ENCODE measurements at regions not wholly inside any gene's neighbourhood (a gene's known extent, or its start where the extent isn't known, plus 50 kb on each side); places are given as distances from the start of the nearest gene placed in this dataset.

- peaks cover 3% of the 10 kb centered on the region for H3K36me3 Mint-ChIP-seq (ENCODE audit: low read depth)
- CTCF ChIA-PET = no interaction called here
- POLR2A ChIA-PET = no interaction called here
These were observed 480.2 kb upstream of the B3GALT2 start for GRCh38 chr1:193666485-193667083.

GRCh38 chr1:193663965-193664364 is 477.6 kb upstream of the B3GALT2 start:
- H3K36me3 Mint-ChIP-seq (ENCODE audit: low read depth) = peaks cover 3% of the 10 kb centered on the region
- POLR2A ChIA-PET = no interaction called here
- H3K4me3 Mint-ChIP-seq = no peak overlapping the region
- no peak for DNase-seq
- no peaks in the 10 kb centered on the region for H3K27me3 Mint-ChIP-seq
- H3K9me3 Mint-ChIP-seq = peaks cover 6% of the 10 kb centered on the region
- no peaks in the 10 kb centered on the region for H3K4me1 Mint-ChIP-seq
- no peak overlapping the region for H3K27ac Mint-ChIP-seq
- CTCF ChIA-PET = interaction anchor here (1.5 kb wide), 1 partner anchor 16 kb away, joined by 3 read pairs; no protein-coding TSS in a partner anchor

More at GRCh38 chr1:193666485-193667083, 480.2 kb upstream of the B3GALT2 start:
- Mint-ChIP-seq H3K4me1 (no peaks in the 10 kb centered on the region), H3K9me3 (peaks cover 9% of the 10 kb centered on the region), H3K4me3 (no peak overlapping the region), H3K27me3 (no peaks in the 10 kb centered on the region), H3K27ac (no peak overlapping the region)
- DNase-seq = no peak

- DNase-seq = no peak
- Mint-ChIP-seq H3K27ac (no peak overlapping the region), H3K27me3 (no peaks in the 10 kb centered on the region), H3K4me3 (no peak overlapping the region), H3K36me3 (ENCODE audit: low read depth) (peaks cover 3% of the 10 kb centered on the region), H3K4me1 (no peaks in the 10 kb centered on the region), H3K9me3 (peaks cover 3% of the 10 kb centered on the region)
- ChIA-PET POLR2A (no interaction called here), CTCF (no interaction called here)
These were observed 475.6 kb upstream of the B3GALT2 start for GRCh38 chr1:193662030-193662429.

- H3K9me3 Mint-ChIP-seq = peaks cover 5% of the 10 kb centered on the region
- H3K36me3 Mint-ChIP-seq (ENCODE audit: low read depth) = peaks cover 3% of the 10 kb centered on the region
- POLR2A ChIA-PET = no interaction called here
- H3K4me1 Mint-ChIP-seq = no peaks in the 10 kb centered on the region
- no peaks in the 10 kb centered on the region for H3K27me3 Mint-ChIP-seq
- CTCF ChIA-PET = no interaction called here
- H3K27ac Mint-ChIP-seq = no peak overlapping the region
- DNase-seq = no peak
- no peak overlapping the region for H3K4me3 Mint-ChIP-seq
These were observed 475.0 kb upstream of the B3GALT2 start for GRCh38 chr1:193661385-193661784.

DNA sequence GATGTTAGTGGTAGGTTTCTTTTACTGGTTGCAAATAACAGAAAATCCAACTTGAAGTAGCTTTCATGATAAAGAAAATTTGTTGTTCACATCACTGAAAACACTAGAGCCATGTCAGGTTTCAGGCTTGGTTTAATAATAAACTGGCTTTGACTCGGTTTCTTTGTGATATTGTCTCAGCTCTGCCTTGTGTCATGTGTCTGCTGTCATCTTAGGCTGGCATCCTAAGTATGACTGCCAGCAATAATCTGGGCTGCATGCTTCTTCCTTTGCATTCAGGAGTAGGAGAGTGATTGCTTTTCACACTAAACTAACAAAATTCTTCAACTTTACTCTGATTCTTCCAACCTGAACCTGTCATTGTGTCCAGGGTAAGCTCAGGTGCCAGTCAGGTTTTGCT is 474.0 kb upstream of the B3GALT2 start:
- CTCF ChIA-PET = no interaction called here
- H3K9me3 Mint-ChIP-seq = peaks cover 9% of the 10 kb centered on the region

GRCh38 chr1:193658691-193659090 is 472.3 kb upstream of the B3GALT2 start:
- H3K9me3 Mint-ChIP-seq = peaks cover 20% of the 10 kb centered on the region
- H3K27me3 Mint-ChIP-seq = no peaks in the 10 kb centered on the region
- H3K36me3 Mint-ChIP-seq (ENCODE audit: low read depth) = peaks cover 12% of the 10 kb centered on the region
- H3K27ac Mint-ChIP-seq = no peak overlapping the region
- DNase-seq = no peak
- no peak overlapping the region for H3K4me3 Mint-ChIP-seq
- ChIA-PET CTCF (interaction anchor here (0.5 kb wide), 1 partner anchor 42 kb away, joined by 3 read pairs; no protein-coding TSS in a partner anchor), POLR2A (no interaction called here)
- peaks cover 5% of the 10 kb centered on the region for H3K4me1 Mint-ChIP-seq

More for the DNA sequence above, 474.0 kb upstream of the B3GALT2 start:
- no peak overlapping the region for H3K4me3 Mint-ChIP-seq
- peaks cover 5% of the 10 kb centered on the region for H3K4me1 Mint-ChIP-seq
- H3K27me3 Mint-ChIP-seq = no peaks in the 10 kb centered on the region
- H3K36me3 Mint-ChIP-seq (ENCODE audit: low read depth) = peaks cover 3% of the 10 kb centered on the region
- H3K27ac Mint-ChIP-seq = no peak overlapping the region
- POLR2A ChIA-PET = no interaction called here
- no peak for DNase-seq

DNA sequence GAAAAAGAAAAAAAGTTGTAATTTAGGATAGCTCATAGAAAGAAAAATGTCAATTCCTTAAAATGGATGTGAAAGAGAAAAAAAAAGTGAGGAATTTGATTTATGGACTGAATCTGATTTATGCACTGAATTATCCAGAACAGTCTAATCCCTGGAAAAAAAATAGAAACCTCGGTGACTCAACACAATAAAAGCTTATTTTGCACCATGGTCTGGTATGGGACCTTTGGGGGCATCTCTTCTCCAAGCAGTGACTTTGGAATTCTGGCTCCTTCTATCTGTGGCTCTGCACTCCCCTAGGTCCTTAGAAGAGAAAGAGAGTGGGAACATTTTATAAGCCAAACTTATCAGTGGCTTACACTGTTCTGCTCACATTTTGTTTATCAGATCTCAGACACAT is 471.7 kb upstream of the B3GALT2 start:
- CTCF ChIA-PET = no interaction called here
- H3K36me3 Mint-ChIP-seq (ENCODE audit: low read depth) = peaks cover 13% of the 10 kb centered on the region
- peaks cover 20% of the 10 kb centered on the region for H3K9me3 Mint-ChIP-seq
- no peaks in the 10 kb centered on the region for H3K27me3 Mint-ChIP-seq
- no peak overlapping the region for H3K4me3 Mint-ChIP-seq
- H3K4me1 Mint-ChIP-seq = peaks cover 5% of the 10 kb centered on the region
- no peak overlapping the region for H3K27ac Mint-ChIP-seq
- no peak for DNase-seq
- POLR2A ChIA-PET = no interaction called here

GRCh38 chr1:193657552-193657951 is 471.1 kb upstream of the B3GALT2 start:
- Mint-ChIP-seq H3K27me3 (no peaks in the 10 kb centered on the region), H3K27ac (no peak overlapping the region), H3K36me3 (ENCODE audit: low read depth) (peaks cover 13% of the 10 kb centered on the region), H3K9me3 (peaks cover 20% of the 10 kb centered on the region), H3K4me1 (peaks cover 5% of the 10 kb centered on the region), H3K4me3 (no peak overlapping the region)
- DNase-seq = no peak
- ChIA-PET POLR2A (no interaction called here), CTCF (no interaction called here)

DNA sequence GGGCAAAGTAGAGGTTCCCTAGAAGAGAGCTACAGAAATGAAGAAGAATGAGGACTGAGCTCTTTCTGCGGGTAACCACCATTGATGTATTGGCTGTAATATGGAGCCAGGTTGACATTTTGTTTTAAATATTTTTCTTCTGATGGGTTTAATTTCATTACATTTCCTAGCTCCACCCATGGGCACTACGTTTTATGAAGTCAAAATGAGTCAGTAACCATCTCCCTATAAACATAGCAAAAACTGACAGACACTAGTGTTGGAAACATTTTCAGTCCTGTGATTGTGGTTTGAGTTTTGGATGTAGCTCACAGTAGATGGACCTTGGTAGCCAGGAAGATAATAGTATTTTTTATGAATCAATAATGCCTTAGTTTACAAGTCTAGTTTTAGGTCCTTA is 470.4 kb upstream of the B3GALT2 start:
- ChIA-PET POLR2A (no interaction called here), CTCF (no interaction called here)
- peaks cover 5% of the 10 kb centered on the region for H3K4me1 Mint-ChIP-seq
- peaks cover 11% of the 10 kb centered on the region for H3K36me3 Mint-ChIP-seq (ENCODE audit: low read depth)
- no peak overlapping the region for H3K4me3 Mint-ChIP-seq
- H3K27ac Mint-ChIP-seq = no peak overlapping the region
- no peaks in the 10 kb centered on the region for H3K27me3 Mint-ChIP-seq
- peaks cover 20% of the 10 kb centered on the region for H3K9me3 Mint-ChIP-seq
- DNase-seq = no peak

- Mint-ChIP-seq H3K36me3 (ENCODE audit: low read depth) (peaks cover 12% of the 10 kb centered on the region), H3K27me3 (no peaks in the 10 kb centered on the region), H3K9me3 (peaks cover 23% of the 10 kb centered on the region), H3K27ac (no peak overlapping the region), H3K4me1 (peaks cover 5% of the 10 kb centered on the region), H3K4me3 (no peak overlapping the region)
- ChIA-PET CTCF (no interaction called here), POLR2A (no interaction called here)
- no peak for DNase-seq
These were observed 468.7 kb upstream of the B3GALT2 start for GRCh38 chr1:193654951-193655735.

- POLR2A ChIA-PET = no interaction called here
These were observed 463.2 kb upstream of the B3GALT2 start for GRCh38 chr1:193649587-193649986.

DNA sequence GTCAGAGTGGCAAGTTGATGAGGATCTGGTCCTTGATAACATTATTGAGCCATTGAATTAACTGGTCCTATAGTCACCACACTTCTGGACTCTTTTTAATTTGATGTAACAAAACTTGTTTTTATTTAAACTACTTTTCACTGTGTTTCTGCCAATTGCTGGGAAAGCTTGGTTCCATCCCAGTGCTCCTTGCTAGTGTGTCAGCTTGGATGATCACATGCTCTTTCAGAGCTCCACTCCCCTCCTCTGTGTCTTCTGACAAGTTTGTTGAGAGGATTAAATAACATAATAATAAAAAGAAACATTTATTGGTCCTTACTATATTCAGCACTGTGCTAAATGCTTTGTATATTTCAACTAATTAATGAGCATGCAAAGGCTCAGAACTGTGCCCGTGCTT is 448.5 kb upstream of the B3GALT2 start:
- Mint-ChIP-seq H3K27ac (no peak overlapping the region), H3K4me1 (peaks cover 10% of the 10 kb centered on the region), H3K36me3 (ENCODE audit: low read depth) (peaks cover 4% of the 10 kb centered on the region), H3K27me3 (no peaks in the 10 kb centered on the region), H3K9me3 (peaks cover 9% of the 10 kb centered on the region), H3K4me3 (no peak overlapping the region)
- CTCF ChIA-PET = interaction anchor here (1.6 kb wide), 1 partner anchor 8 kb away, joined by 3 read pairs; no protein-coding TSS in a partner anchor
- POLR2A ChIA-PET = no interaction called here
- DNase-seq = no peak

More at GRCh38 chr1:193649587-193649986, 463.2 kb upstream of the B3GALT2 start:
- CTCF ChIA-PET = no interaction called here
- H3K4me3 Mint-ChIP-seq = no peak overlapping the region
- H3K27me3 Mint-ChIP-seq = no peaks in the 10 kb centered on the region
- peaks cover 4% of the 10 kb centered on the region for H3K4me1 Mint-ChIP-seq
- H3K9me3 Mint-ChIP-seq = peaks cover 27% of the 10 kb centered on the region
- H3K36me3 Mint-ChIP-seq (ENCODE audit: low read depth) = peaks cover 14% of the 10 kb centered on the region
- H3K27ac Mint-ChIP-seq = no peak overlapping the region
- DNase-seq = no peak

- H3K27me3 Mint-ChIP-seq = no peaks in the 10 kb centered on the region
- ChIA-PET POLR2A (no interaction called here), CTCF (no interaction called here)
- no peak overlapping the region for H3K27ac Mint-ChIP-seq
- H3K9me3 Mint-ChIP-seq = peaks cover 9% of the 10 kb centered on the region
- no peak for DNase-seq
- peaks cover 4% of the 10 kb centered on the region for H3K36me3 Mint-ChIP-seq (ENCODE audit: low read depth)
- H3K4me1 Mint-ChIP-seq = peaks cover 10% of the 10 kb centered on the region
- no peak overlapping the region for H3K4me3 Mint-ChIP-seq
These were observed 448.1 kb upstream of the B3GALT2 start for GRCh38 chr1:193634470-193634869.

DNA sequence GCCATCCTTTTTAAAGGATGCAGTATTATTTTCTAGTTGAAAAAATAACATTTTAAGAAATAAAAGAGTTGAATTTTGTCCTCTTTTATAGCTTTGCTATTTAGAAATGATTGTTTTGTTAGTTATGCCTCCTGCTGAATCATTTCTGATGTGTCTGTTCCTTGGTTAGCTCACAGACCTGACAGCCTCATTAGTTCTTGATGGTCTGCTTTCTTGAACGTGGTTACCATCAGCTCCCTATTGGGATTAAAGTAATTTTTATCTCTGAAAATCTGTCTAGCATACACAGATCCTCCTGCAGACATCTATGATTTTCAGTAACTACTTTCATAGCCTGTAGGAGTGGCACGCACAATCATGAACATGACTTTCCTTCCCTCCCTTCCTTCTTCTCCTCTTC is 447.6 kb upstream of the B3GALT2 start:
- Mint-ChIP-seq H3K4me3 (no peak overlapping the region), H3K27ac (no peak overlapping the region), H3K4me1 (peaks cover 10% of the 10 kb centered on the region), H3K27me3 (peaks cover 2% of the 10 kb centered on the region), H3K36me3 (ENCODE audit: low read depth) (peaks cover 4% of the 10 kb centered on the region), H3K9me3 (peaks cover 9% of the 10 kb centered on the region)
- no peak for DNase-seq
- ChIA-PET CTCF (no interaction called here), POLR2A (no interaction called here)
